ENCODE measurements at regions not wholly inside any gene's neighbourhood (a gene's known extent, or its start where the extent isn't known, plus 50 kb on each side); places are given as distances from the start of the nearest gene placed in this dataset.

DNA sequence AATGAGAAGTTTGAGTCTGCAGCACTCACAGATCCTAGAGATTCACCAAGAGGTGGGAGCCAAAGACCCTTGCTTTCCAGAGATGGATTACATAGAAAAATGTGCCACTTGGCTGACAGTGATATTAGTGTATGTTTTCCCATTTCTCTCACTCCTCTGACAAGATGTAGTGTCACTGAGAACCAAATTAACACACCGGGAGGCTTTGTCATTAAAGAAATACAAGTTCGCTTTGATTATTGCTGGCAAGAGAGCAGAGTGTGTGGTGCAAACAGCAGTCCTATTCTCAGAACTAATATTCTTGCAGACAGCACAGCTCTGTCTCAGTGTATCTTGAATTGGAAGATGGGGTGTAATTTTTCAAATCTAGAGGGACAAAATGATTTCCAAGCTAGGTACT, 171.6 kb upstream of the SETBP1 start:
- TF ChIP-seq CTCF (IDR thresholded peaks at IDR 0.05), result no peak
- TF ChIP-seq POLR2A (IDR thresholded peaks at IDR 0.05), result no peak
- no peak for TF ChIP-seq POLR2AphosphoS5 (IDR thresholded peaks at IDR 0.05)
- TF ChIP-seq EP300 (IDR thresholded peaks at IDR 0.05), result no peak

Measured in gastroesophageal sphincter (tissue), 3 donors.